ENCODE measurements at regions not wholly inside any gene's neighbourhood (a gene's known extent, or its start where the extent isn't known, plus 50 kb on each side); places are given as distances from the start of the nearest gene placed in this dataset.
"Not testable (repeated sequence)": the region's sequence is repeated elsewhere in the genome, so short reads cannot be mapped to it uniquely, and the experiment has no call there.

DNA sequence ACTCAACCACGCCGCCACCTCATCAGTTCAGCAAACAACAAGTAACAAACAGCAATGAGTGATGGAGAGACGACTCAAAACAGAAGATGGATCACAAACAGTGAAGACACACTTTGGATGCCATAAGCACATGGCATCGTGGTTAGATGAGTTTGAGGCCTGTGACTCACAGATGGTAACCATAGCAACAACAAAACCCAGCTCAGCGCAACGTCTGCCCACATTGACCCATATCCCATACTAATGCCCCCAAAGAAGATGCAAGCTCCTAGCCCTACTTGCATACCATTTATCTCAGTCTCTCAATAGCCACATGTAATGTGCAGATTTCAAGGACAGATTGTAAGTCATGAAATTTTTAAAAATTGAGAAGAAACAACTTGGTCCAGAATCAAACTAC, 1322.3 kb upstream of the TMEM132C start:
- ATAC-seq (replicated peaks; ENCODE audit: extremely low read depth, poor library complexity, severe bottlenecking) (no peak), DNase-seq (ENCODE audit: low spot score in 2 of 2) (no peak)
- Mint-ChIP-seq H3K4me3 (no peak overlapping the region), H3K27ac (ENCODE audit: low read depth) (no peak overlapping the region), H3K9me3 (peaks cover 12% of the 10 kb centered on the region), H3K27me3 (no peaks in the 10 kb centered on the region), H3K4me1 (no peaks in the 10 kb centered on the region), H3K36me3 (ENCODE audit: insufficient read depth) (no peaks in the 10 kb centered on the region)

DNA sequence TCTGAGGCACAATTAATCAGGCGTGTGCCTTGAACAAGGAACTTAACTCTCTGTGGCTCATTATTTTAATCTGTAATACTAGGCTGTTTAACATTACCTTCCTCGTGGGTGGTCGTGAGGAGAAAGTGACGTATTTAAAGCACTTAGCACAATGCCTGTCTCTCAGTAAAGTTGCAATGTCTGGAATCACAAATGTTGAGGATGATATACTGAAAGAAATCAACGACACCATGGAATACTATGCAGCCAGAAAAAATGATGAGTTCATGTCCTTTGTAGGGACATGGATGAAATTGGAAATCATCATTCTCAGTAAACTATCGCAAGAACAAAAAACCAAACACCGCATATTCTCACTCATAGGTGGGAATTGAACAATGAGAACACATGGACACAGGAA, 1320.0 kb upstream of the TMEM132C start:
- not testable (repeated sequence) for H3K27ac Mint-ChIP-seq (ENCODE audit: low read depth); H3K27me3 Mint-ChIP-seq; H3K4me1 Mint-ChIP-seq; H3K9me3 Mint-ChIP-seq; H3K36me3 Mint-ChIP-seq (ENCODE audit: insufficient read depth); H3K4me3 Mint-ChIP-seq; DNase-seq (ENCODE audit: low spot score in 2 of 2); ATAC-seq (replicated peaks; ENCODE audit: extremely low read depth, poor library complexity, severe bottlenecking)

DNA sequence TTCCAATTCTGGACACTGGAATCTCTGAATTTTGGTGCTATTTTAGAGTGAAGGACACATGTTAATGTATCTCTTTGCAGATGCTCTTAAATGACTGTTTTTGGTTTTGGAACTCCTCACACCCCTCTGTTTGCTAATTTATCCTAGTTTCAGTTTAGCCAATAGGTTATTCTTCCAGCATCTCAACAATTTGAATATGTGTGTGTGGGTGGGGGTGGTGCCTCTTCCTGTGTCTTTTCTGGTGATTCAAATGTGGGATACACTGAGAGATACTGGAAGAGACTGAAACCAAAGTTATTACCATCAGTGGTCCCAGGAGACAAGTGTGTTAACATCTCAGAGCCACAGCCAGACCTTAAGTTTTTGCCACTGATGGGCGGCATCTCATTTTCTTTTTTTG, 1317.4 kb upstream of the TMEM132C start:
- Mint-ChIP-seq H3K36me3 (ENCODE audit: insufficient read depth) (no peaks in the 10 kb centered on the region), H3K9me3 (no peaks in the 10 kb centered on the region), H3K27ac (ENCODE audit: low read depth) (no peak overlapping the region), H3K27me3 (no peaks in the 10 kb centered on the region), H3K4me1 (no peaks in the 10 kb centered on the region), H3K4me3 (no peak overlapping the region)
- no peak for DNase-seq (ENCODE audit: low spot score in 2 of 2)
- no peak for ATAC-seq (replicated peaks; ENCODE audit: extremely low read depth, poor library complexity, severe bottlenecking)

DNA sequence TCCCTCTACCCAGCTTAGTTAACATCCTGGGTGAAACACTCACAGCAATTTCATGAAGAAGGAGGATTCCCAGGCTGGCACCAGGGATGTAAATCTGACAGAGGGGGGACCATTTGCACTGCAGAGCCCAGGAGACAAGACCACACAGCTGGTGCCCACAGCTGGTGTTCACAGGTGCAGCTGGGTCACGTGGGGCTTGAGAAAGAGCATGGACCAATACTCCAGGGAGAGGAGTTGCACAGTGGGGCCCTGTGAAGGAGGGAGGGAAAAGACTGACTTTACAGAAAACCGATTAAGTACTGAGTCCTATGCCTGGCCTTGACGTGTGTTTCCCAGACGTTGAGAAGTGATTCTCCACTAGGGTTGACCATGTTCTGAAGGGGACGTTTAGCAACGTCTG, 1316.7 kb upstream of the TMEM132C start:
- no peak for DNase-seq (ENCODE audit: low spot score in 2 of 2)
- Mint-ChIP-seq H3K27me3 (no peaks in the 10 kb centered on the region), H3K9me3 (no peaks in the 10 kb centered on the region), H3K4me1 (no peaks in the 10 kb centered on the region), H3K27ac (ENCODE audit: low read depth) (no peak overlapping the region), H3K36me3 (ENCODE audit: insufficient read depth) (no peaks in the 10 kb centered on the region), H3K4me3 (no peak overlapping the region)
- no peak for ATAC-seq (replicated peaks; ENCODE audit: extremely low read depth, poor library complexity, severe bottlenecking)

DNA sequence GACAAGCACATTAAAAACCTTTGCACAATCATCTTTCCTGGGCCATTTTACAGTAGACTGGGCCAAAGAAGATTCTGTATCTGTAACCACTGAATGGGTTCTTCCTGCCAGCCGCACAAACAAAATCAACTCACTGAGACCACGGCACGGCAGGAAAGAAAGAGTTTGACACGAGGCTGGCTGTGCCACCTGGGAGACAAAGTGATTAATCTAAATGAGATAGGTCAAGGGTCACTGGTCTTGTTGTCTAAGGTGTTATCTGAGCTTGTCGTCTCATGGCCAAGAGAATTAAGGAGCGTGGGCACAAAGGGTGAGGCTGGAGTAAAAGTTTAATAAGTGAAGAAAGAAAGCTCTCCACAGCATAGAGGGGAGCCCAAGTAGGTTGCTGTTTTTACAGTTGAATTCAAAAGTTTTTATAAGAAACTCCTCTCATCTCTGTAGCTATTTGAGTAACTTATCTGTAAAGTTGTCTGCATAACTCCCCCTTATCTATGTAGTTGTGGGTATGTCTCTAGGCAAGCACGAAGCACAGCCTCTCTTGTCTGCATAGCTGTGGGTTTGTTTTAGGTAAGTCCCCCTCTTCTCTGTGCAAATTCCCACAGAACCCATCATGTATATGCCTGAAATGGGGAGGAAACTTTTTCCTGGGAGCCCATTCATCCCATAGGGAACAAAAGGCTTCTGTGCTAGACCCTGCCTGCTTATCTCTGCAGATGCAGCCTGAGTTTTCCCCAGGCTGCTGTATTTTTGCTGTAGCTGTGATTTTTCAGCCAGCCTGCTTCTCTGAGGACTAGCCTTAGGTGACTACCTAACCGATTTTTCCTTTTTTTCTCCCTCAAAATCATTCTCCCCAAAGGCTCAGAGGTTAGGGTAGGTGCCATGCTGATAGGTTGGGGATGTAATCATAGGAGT, 1314.6 kb upstream of the TMEM132C start:
- Mint-ChIP-seq H3K9me3 (no peaks in the 10 kb centered on the region), H3K36me3 (ENCODE audit: insufficient read depth) (no peaks in the 10 kb centered on the region), H3K4me3 (no peak overlapping the region), H3K27me3 (no peaks in the 10 kb centered on the region), H3K4me1 (no peaks in the 10 kb centered on the region), H3K27ac (ENCODE audit: low read depth) (no peak overlapping the region)
- DNase-seq (ENCODE audit: low spot score in 2 of 2), result no peak
- ATAC-seq (replicated peaks; ENCODE audit: extremely low read depth, poor library complexity, severe bottlenecking), result no peak

DNA sequence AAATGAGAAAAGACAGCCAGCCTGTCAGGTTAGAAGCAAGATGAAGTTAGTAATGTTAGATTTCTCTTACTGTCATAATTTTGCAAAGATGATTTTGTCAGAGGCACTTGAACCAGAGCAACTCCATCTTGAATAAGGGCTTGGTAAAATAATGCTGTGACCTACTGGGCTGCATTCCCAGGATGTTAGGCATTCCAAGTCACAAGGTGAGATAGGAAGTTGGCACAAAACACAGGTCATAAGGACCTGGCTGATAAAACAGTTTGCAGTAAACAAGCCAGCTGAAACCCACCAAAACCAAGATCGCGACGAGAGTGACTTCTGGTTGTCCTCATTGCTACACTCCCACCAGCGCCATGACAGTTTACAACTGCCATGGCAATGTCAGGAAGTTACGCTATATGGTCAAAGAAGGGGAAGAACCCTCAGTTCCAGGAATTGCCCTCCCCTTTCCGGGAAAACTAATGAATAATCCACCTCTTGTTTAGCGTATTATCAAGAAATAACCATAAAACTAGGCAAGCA, 1313.5 kb upstream of the TMEM132C start:
- no peak for ATAC-seq (replicated peaks; ENCODE audit: extremely low read depth, poor library complexity, severe bottlenecking)
- Mint-ChIP-seq H3K4me3 (no peak overlapping the region), H3K4me1 (no peaks in the 10 kb centered on the region), H3K9me3 (no peaks in the 10 kb centered on the region), H3K27me3 (no peaks in the 10 kb centered on the region), H3K36me3 (ENCODE audit: insufficient read depth) (no peaks in the 10 kb centered on the region), H3K27ac (ENCODE audit: low read depth) (no peak overlapping the region)
- no peak for DNase-seq (ENCODE audit: low spot score in 2 of 2)

DNA sequence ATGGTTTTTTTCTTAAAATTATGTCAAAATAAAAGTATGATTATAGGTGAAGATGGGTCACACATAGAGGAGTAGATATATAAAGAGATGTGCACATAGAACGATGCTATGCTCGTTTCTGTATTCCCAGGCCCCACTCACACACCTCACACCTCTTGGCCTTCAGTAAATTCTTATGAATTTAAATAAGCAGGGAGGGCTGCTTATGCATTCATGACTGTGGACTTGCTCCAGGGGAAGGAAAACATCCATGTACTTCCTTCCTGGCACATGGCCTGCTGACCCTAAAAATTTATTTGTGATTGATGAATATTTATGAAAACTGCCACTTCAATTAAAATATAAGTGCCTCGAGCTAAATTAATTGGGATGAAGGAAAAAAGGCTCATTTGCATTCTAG, 1306.7 kb upstream of the TMEM132C start:
- H3K36me3 Mint-ChIP-seq (ENCODE audit: insufficient read depth), result no peaks in the 10 kb centered on the region
- H3K4me1 Mint-ChIP-seq, result no peaks in the 10 kb centered on the region
- DNase-seq (ENCODE audit: low spot score in 2 of 2), result no peak
- no peak for ATAC-seq (replicated peaks; ENCODE audit: extremely low read depth, poor library complexity, severe bottlenecking)
- H3K9me3 Mint-ChIP-seq, result no peaks in the 10 kb centered on the region
- no peak overlapping the region for H3K4me3 Mint-ChIP-seq
- H3K27ac Mint-ChIP-seq (ENCODE audit: low read depth), result no peak overlapping the region
- H3K27me3 Mint-ChIP-seq, result no peaks in the 10 kb centered on the region

DNA sequence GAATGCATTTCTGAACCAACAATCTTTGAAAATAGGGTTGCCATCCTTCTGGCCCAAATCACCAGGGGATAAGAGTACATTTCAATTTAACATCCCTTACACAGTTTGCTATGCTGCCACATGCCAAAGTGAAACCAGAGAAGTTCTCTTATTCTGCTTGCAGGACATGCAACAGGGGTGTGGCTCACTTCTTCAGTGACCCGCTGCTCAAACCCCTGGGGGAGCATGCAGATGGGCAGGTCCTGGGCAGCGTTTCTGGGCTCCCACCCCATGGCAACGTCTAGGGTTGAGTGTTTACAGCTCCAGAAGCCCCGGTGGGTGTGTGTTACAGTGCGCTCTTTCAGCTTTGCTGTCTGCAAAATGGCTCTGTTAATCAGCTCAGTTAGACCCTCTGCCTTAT, 1306.3 kb upstream of the TMEM132C start:
- ATAC-seq (replicated peaks; ENCODE audit: extremely low read depth, poor library complexity, severe bottlenecking) (no peak), DNase-seq (ENCODE audit: low spot score in 2 of 2) (no peak)
- Mint-ChIP-seq H3K27me3 (no peaks in the 10 kb centered on the region), H3K4me3 (no peak overlapping the region), H3K27ac (ENCODE audit: low read depth) (no peak overlapping the region), H3K4me1 (no peaks in the 10 kb centered on the region), H3K36me3 (ENCODE audit: insufficient read depth) (no peaks in the 10 kb centered on the region), H3K9me3 (no peaks in the 10 kb centered on the region)

DNA sequence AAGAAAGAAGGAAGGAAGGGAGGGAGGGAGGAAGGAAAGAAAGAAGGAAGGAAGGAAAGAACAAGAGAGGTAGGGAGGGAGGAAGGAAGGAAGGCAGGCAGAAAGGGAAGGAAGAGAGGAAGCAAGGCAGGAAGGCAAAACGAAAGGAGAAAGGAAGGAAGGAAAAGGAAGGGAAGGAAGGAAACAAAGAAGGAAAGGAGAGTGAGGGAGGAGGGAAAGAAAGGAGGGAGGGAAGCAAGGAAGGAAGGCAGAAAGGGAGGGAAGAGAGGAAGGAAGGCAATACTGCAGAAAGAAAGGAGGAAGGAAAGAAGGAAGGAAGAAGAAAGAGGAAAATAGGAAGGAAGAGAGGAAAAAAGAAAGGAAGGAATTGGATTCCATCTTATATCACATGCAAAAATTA, 1303.1 kb upstream of the TMEM132C start:
- no peaks in the 10 kb centered on the region for H3K4me1 Mint-ChIP-seq
- H3K27me3 Mint-ChIP-seq, result no peaks in the 10 kb centered on the region
- DNase-seq (ENCODE audit: low spot score in 2 of 2) (no peak), ATAC-seq (replicated peaks; ENCODE audit: extremely low read depth, poor library complexity, severe bottlenecking) (no peak)
- no peak overlapping the region for H3K4me3 Mint-ChIP-seq
- H3K27ac Mint-ChIP-seq (ENCODE audit: low read depth), result no peak overlapping the region
- H3K9me3 Mint-ChIP-seq, result no peaks in the 10 kb centered on the region
- no peaks in the 10 kb centered on the region for H3K36me3 Mint-ChIP-seq (ENCODE audit: insufficient read depth)

DNA sequence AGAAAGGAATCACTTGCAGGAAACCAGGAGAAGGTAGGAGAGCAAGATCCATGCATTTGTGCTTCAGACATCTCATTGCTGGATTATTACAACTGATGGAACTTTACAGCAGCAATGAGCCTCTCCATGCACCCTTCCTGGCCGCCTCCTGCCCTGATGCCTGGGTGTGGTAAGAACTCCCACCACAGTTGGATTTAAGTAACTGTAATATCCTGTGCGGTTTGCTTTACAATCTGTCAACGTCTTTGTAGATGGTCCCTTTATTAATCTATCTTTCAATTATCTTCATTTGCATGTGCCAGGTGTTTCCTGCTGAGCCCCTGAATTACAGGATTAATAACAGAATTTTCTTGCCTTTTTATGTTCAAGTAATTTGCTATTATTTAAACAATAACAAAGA, 1300.5 kb upstream of the TMEM132C start:
- Mint-ChIP-seq H3K4me1 (no peaks in the 10 kb centered on the region), H3K4me3 (no peak overlapping the region), H3K36me3 (ENCODE audit: insufficient read depth) (no peaks in the 10 kb centered on the region), H3K27me3 (peaks cover under 1% of the 10 kb centered on the region), H3K9me3 (peaks cover 2% of the 10 kb centered on the region), H3K27ac (ENCODE audit: low read depth) (no peak overlapping the region)
- DNase-seq (ENCODE audit: low spot score in 2 of 2) (no peak), ATAC-seq (replicated peaks; ENCODE audit: extremely low read depth, poor library complexity, severe bottlenecking) (no peak)

DNA sequence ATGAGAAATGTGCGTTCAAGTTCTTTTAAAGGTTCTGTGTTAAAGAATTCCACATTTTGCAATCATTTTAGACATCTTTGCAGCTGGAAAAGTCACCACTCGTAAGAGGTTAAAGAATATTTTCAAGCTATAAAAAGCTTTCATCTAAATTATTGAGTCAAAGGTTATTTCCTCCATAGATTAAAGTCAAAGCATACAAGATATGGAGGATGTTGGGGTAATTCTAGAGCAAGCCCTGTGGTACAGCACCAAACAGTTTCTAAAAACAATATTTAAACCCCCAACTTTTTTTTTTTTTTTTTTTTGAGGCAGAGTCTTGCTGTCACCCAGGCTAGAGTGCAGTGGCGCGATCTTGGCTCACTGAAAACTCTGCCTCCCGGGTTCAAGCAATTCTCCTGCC, 1299.8 kb upstream of the TMEM132C start:
- Mint-ChIP-seq H3K27me3 (peaks cover 6% of the 10 kb centered on the region), H3K9me3 (peaks cover 6% of the 10 kb centered on the region), H3K4me3 (no peak overlapping the region), H3K36me3 (ENCODE audit: insufficient read depth) (no peaks in the 10 kb centered on the region), H3K27ac (ENCODE audit: low read depth) (no peak overlapping the region), H3K4me1 (no peaks in the 10 kb centered on the region)
- ATAC-seq (replicated peaks; ENCODE audit: extremely low read depth, poor library complexity, severe bottlenecking), result no peak
- no peak for DNase-seq (ENCODE audit: low spot score in 2 of 2)

DNA sequence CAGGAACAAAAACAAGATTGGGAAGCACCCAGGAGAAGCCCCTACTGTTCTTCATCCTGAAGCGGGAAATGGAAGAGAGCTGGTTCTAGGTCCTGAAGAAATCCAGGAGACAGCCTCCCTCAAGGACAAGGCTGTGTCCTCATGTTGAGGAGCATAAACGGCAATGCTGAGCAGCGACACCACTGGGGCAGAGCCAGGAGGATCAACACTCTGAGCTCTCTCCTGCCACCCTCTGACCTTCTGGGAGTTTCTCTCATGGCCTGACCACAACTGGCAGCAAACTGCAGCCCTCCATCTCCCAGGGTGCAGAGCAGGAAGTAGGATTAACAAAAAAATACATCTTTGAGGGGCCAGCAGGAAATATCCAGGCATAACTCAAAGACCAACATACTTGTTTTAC, 1292.2 kb upstream of the TMEM132C start:
- H3K27me3 Mint-ChIP-seq, result peaks cover 12% of the 10 kb centered on the region
- DNase-seq (ENCODE audit: low spot score in 2 of 2) (no peak), ATAC-seq (replicated peaks; ENCODE audit: extremely low read depth, poor library complexity, severe bottlenecking) (no peak)
- peaks cover 2% of the 10 kb centered on the region for H3K36me3 Mint-ChIP-seq (ENCODE audit: insufficient read depth)
- peaks cover 6% of the 10 kb centered on the region for H3K9me3 Mint-ChIP-seq
- H3K4me3 Mint-ChIP-seq, result no peak overlapping the region
- no peak overlapping the region for H3K27ac Mint-ChIP-seq (ENCODE audit: low read depth)
- H3K4me1 Mint-ChIP-seq, result no peaks in the 10 kb centered on the region

DNA sequence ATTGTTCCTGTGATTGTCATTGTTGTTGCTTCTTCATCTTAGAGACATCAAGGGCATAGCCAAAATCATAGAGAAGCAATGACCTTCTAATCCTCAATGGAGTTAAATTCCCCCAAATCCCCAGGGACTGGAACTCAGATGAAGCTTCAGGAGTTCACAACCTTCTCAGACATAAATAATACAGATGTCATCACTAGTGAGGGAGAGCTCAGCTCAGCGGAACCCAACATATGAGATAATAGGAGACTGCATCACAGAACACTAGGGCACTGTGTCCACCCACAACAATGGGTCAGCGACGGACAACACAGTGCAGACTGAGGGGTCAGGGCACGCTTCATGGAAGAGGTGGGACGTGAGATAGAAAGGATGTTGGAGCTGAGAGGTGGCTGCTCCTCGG, 1290.4 kb upstream of the TMEM132C start:
- peaks cover 3% of the 10 kb centered on the region for H3K9me3 Mint-ChIP-seq
- H3K27me3 Mint-ChIP-seq, result peaks cover 11% of the 10 kb centered on the region
- ATAC-seq (replicated peaks; ENCODE audit: extremely low read depth, poor library complexity, severe bottlenecking) (no peak), DNase-seq (ENCODE audit: low spot score in 2 of 2) (no peak)
- H3K4me1 Mint-ChIP-seq, result no peaks in the 10 kb centered on the region
- H3K4me3 Mint-ChIP-seq, result no peak overlapping the region
- peaks cover 2% of the 10 kb centered on the region for H3K36me3 Mint-ChIP-seq (ENCODE audit: insufficient read depth)
- H3K27ac Mint-ChIP-seq (ENCODE audit: low read depth), result no peak overlapping the region
